Peyer's patch (tissue), 4 donors: ENCODE measurements at regions not wholly inside any gene's neighbourhood (a gene's known extent, or its start where the extent isn't known, plus 50 kb on each side); places are given as distances from the start of the nearest gene placed in this dataset.

Experiments
- POLR2A ChIP-seq, 2 donors: fragments of 450-650 bp; IDR thresholded peaks; one replicate each; pipeline ENCODE4 v1.5.1; 2017; ENCODE audit warnings: antibody characterized with exemption in 2 of 2, mild to moderate bottlenecking in 2 of 2, moderate library complexity in 2 of 2
- TF ChIP-seq, protein P1 (sequence below), 6 experiments: fragments of 450-650 bp in 4 of 6; fragments of 200-600 bp in 2 of 6; sonication (generic) in 1 of 6; IDR thresholded peaks; one replicate each; pipeline ENCODE4 v1.5.1; 2017 to 2019; ENCODE audit warnings: antibody characterized with exemption in 6 of 6, mild to moderate bottlenecking in 3 of 6, moderate library complexity in 1 of 6

DNA sequence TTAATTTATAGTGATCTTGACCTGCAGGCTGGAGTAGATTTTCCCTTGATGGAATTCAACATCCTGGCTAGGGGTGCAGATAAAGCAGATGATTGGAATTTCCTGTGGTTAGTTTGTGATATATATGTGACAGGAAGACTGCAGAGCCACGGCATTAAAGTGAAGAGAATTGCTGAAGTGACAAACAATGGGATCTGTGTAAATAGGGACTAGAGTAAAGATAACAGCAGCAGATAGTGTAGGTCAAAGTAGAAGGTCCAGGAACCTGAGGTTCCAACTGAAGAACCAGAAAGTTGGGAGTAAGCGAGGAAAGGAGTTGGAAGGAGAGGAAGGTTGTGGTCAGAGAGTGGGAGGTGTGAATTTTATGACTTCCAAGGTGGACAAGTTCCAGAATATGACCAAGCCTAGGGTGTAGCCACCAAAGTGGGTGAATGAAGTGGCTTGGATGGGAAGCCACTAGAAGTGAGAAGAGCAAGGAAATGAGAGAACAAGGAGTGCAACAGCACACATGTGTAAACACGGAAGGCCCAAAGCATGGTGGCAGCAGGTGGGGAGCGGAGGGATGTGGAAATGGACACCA lies 325.0 kb downstream of the RAB28 start:
- TF ChIP-seq, protein P1, sequence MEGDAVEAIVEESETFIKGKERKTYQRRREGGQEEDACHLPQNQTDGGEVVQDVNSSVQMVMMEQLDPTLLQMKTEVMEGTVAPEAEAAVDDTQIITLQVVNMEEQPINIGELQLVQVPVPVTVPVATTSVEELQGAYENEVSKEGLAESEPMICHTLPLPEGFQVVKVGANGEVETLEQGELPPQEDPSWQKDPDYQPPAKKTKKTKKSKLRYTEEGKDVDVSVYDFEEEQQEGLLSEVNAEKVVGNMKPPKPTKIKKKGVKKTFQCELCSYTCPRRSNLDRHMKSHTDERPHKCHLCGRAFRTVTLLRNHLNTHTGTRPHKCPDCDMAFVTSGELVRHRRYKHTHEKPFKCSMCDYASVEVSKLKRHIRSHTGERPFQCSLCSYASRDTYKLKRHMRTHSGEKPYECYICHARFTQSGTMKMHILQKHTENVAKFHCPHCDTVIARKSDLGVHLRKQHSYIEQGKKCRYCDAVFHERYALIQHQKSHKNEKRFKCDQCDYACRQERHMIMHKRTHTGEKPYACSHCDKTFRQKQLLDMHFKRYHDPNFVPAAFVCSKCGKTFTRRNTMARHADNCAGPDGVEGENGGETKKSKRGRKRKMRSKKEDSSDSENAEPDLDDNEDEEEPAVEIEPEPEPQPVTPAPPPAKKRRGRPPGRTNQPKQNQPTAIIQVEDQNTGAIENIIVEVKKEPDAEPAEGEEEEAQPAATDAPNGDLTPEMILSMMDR (IDR thresholded peaks at IDR 0.05): no peak
- TF ChIP-seq POLR2A (IDR thresholded peaks at IDR 0.05): no peak
